Stimulated activated CD4-positive, alpha-beta T cell treated with anti-CD3 and anti-CD28 coated beads, Interleukin-15, amount 100 ng/mL, for 24 hours (primary cell): ENCODE measurements at regions not wholly inside any gene's neighbourhood (a gene's known extent, or its start where the extent isn't known, plus 50 kb on each side); places are given as distances from the start of the nearest gene placed in this dataset.

ENCODE experiments used
- DNase-seq: peaks from one replicate; pipeline ENCODE4 v3.0.0-alpha.2; 2020

DNA sequence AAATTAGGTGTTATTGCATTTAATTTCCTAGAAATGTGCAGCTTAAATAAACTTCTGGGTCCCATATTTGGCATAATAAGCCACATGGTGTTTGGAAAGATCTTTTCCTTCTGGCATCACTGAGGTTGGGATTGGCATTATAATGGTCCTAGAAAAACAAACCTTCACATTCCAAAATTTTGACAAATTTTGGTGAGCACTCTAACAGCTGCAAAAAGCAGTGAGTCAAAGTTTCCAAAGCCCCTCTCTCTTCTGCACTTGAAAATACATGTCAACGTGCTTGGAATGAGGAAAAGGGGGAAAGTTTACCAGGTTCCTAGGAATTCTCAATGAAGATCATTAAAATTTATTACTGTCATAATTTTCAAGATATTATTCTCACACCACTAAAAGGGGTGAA lies 77.8 kb upstream of the STK17B start:
- DNase-seq = no peak

DNA sequence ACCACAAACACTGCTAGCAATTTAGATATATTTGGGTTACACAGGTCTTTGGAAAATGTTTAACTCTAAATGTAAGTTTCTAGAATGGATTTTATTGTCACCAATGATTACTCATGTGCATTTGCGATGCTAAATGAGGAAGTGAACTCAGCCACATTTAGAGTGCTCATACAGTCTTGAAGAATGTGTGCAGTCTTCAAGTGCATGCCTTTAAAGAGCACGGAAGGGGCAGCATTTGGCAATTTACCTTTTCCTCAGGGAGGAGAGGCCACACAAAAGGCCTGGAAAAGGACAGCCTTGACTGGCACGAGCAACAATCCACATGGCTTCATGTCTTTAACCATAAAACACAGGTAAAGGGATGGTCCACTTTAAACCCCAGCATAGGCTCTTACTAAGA lies 78.5 kb upstream of the STK17B start:
- no peak for DNase-seq

DNA sequence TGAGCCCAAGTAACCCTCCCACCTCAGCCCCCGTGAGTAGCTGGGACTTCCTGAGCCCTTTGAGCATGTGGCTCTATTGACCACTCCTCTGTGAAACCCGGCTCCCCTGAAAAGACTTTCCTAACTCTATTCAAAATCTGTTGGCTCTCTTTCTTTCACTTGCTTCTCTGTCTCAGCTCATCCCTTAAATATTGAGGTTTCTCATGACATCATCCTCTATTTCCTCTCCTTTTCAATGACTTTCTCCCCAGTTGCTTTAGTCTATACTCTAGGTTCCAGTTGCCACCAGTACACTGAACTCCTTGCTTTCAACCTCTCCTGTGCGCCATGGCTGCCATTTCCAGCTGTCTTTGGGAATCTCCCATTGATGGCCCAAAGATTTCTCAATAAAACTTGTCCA lies 79.8 kb upstream of the STK17B start:
- no peak for DNase-seq

DNA sequence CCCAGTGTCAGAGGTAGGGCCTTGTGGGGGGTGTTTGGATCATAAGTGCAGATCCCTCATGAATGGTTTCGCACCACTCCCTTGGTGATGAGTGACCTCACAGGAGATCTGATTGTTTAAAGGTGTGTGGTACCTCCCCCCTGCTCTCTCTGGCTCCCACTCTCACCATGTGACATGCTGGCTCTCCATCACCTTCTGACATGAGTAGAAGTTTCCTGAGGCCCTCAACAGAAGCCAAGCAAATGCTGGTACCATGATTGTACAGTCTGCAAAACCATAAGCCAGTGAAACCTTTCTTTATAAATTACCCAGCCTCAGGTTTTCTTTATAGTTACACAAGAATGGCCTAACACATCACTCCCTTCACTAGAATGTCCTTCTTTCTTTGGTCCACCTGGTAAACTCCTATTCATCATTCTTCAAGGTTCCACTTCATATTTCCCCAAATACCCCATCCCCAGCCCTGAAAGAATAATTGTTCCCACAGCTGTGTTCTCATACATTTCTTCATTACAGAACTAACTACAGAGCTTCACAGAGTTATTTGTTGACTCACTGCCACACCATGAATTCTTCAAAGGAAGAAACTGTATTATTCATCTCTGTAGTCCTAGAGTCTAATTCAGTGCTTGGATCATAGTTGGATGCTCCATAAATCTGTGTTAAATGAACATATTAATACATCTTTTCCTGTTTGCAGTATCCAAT lies 81.2 kb upstream of the STK17B start:
- no peak for DNase-seq

DNA sequence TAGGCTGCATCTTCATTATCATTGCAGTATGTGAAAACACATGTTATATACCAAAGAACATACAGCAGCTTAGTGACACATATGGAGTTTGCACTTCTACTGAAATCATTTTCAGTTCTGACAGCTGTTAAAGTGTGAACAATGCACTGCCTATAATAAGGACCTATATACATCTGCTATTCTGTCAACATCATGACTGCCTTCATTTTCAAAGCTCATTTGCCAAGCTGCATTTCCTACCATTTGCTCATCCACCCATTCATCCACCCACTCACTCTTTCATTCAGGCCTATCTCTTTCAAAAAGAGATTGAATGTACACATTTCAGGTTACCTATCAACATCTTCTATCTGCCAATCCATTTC lies 81.7 kb upstream of the STK17B start:
- no peak for DNase-seq

DNA sequence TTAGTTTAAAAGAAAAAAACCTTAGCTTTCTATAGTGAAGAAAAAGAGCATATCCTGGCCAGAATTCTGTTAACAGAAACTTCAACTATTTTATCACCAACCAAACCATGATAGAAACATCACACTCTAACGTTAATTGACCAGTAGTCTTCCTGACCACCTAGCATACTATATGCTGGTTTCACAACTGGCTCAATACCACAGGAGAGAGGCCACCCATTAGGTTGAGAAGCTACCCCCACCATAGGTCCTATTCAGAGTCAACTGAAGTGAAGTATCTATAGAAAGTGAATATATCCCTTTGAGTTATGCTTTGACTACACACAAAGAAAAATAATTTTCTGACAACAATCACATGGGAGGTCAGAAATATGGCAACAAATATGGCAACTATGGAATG lies 85.2 kb upstream of the STK17B start:
- no peak for DNase-seq

DNA sequence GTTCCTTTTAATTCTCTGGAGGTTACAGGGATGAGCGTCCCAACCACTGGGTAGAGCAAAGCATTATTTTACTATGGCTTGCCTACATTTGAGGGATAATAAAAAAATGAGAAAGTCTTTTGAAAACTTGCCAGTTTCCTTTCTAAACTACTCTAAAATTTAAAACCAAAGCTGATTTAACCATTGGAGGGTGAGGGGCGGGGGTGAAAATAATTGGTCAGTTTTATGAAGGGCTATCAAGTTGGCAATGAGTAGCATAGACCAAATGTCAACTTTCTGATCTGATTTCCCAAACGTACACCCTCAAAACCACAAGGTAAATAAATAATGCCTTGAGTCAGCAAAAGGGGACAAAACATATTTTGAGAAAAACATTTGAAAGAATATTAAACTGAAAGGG lies 85.7 kb upstream of the STK17B start:
- DNase-seq = no peak

DNA sequence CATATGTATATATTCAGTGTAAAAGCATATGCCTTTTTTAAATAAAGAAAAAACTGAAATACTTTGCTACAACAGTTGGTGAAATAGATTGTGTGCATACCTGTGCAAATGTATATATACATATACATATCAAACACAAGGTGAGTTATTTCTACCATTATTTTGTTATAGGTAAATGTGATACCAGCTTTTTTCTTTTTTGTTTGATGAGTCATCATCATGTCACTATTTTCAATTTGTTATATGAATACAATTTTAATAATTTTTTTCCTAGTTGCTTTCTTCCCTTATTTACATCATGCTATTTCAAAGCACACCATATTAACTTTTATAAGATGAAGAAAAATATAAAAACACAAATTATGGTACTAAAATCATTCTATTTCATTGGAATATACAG lies 87.0 kb upstream of the STK17B start:
- no peak for DNase-seq

DNA sequence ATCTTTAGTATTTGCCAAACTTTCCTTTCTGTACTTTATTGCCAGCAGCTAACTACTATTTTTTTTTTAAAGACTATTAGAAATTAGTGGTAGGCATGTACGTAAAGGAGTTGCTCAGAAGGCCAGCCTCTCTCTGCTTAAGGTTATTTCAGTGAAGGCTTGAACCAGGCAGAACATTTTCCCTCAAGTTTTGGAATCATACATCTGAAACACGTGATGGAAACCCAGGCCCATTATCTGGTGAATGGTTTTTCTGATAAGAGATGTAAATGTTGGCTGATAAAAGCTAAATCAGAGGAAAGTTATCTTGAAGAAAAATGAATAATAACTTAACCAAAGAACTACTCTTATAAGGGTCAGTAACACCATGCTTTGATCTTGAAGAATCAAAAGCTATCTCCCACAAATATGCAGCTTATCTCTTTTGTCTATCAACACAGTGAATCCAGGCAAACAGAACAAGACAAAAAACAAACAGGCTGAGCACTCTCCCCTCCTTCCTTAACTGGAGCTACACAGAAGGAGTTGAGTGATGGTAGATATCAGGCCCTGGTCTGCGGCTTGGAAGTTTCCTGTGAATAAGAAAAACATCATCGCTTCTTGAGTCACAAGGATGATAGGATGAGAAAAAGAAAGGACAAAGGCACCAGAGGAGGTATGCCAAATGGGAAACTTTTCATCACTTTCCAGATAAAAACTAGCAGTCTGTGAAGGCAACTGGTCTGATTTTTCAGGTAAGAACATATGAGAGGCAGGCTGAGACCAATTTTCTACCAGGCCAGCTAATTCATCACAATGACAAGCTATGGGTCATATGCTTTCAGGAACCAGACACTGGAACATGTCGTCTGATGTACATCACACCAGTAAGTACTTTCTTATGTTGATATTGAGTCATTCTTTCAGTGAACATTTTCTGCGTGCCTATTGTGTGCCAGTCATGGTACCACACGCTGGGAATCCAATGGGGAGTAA lies 88.4 kb upstream of the STK17B start:
- DNase-seq = peak; percentile 64

DNA sequence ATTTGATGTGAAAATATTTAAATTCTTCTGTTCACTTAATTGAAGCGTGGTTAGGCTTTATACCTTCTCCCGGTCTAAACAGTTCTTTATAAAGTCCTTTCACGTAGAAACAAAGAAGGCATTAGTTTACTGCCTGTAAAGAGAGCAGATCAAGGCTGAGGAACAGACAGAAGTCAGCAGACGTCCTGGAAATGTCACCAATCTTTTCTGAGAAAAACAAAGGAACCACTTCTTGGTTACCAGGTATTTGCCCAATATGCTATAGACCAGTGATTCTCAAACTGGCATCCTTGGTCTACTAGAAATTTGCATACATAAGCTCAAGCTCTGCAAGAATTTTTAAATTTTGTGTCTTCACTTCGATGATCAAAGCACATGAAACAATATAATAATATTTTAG lies 89.2 kb upstream of the STK17B start:
- DNase-seq = no peak

DNA sequence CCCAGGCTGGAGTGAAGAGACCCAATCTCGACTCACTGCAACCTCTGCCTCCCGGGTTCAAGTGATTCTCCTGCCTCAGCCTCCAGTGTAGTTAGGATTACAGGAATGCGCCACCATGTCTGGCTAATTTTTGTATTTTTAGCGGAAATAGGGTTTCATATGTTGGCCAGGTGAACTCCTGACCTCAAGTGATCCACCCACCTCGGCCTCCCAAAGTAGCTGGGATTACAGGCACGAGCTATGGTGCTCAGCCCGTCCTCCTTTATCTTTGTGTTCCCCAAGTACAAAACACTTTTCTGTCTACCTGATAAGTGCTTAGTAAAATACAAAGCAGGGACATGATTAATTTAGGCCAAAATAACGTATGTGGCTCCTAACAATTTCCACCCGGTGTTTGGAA lies 91.2 kb upstream of the STK17B start:
- no peak for DNase-seq

DNA sequence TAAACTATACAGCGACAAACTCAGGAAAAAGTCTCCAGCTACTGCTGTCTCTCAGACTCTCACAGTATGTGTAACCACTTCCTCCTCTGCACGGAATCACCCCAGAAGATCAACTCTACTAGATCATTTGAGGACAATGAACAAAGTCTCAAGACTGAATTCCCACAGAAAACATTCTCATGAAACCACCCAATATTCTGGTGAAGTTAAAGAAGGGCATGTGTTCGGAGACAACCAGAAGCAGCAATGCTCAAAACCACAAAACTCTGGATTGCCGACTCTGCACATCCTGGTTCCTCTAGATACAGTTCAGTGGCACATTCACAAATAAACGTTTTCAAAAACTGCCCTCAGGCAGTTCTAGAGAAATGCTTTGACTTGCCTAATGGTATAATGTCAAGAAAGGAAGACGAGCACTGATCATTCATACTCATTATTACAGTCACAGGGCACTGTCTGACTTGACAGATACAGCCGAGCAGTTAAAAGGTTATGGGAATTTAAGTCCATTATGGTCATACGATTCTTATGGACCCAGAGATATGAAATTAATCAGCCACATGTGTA lies 91.9 kb upstream of the STK17B start:
- DNase-seq = peak; percentile 44

DNA sequence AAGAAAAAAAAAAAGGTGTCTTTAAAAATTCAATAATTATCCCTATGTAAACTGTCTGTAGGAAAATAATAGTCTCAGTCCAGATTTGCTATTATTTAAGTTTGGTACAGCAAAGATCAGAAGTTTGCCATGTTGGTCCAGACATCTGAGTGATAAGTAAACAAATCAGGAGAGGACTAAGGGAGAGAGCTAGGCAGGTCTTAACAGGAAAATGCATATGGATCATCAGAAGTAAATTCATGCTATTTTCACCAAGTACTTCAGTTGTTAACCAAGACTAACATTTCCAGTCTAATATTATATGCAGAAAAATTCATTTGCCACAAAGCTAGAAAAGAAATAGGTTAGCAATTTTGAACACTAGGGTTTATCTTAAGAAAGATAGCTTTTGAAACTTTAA lies 95.0 kb upstream of the STK17B start:
- no peak for DNase-seq

DNA sequence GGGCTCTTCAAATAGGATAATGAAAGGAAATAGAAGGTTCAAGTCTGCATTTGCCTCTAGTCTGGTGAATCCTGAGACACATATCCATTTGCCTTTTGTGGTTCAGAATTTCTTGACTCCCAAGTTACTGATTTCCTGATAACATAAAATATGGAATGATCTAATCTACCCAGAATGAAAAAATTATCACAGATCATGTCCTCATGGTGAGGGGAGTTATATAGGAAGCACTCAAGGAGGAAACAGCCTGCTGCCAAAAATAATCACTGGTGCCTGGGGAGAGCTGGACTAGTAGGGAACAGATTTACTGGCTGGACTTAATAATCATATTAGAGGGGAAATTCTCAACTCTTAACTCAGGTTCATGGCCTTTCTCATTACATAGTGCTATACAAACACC lies 95.5 kb upstream of the STK17B start:
- no peak for DNase-seq

DNA sequence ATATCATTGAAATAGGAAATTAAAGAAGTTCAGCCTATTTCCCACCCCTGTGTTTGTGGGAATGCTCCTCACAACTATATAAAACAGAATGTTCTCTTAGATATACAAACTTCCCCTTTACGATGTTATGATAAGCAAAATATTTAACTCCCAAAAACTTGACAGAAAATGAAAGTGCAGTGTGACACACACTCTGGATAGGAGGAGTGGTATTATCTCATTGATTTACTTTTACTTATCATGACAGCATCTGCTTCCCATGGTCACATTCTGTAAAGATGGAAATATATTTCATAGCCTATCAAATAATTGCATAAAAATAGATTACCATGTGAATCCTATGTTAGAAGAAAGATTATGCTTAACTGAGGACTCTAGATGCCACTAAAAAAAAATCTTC lies 96.6 kb upstream of the STK17B start:
- no peak for DNase-seq

DNA sequence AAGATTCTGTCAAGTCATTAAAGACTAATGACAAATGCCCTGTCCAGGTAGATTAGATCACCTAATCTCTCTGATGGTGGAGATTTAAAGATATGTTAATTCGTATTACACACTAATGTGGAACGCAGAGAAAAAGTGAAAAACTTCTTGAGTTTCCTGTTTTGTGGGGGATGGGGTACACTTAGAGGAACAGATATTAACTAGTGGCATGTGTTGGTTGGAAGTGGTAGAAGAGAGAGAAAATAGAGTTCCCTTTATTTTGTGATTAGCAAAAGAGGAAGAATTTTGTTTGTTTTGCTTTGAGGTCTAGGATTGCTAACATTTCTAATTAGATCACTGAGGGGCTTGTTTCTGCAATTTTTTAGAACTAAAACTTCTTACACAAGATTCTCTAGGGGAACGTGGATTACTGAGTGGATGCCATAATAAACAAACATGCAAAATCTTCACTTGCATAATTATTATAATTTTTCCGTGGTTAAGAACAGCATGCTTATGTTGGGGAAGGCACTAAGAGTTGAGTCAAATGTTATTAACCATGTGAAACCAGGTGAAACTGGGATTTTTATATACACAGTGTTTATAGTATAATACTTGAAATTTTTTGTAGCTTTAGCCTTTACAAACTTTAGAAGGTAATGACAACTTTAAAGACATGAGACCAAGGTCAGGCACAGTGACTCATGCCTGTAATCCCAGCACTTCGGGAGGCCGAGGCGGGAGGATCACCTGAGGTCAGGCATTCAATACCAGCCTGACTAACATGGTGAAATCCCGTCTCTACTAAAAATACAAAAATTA lies 97.4 kb upstream of the STK17B start:
- no peak for DNase-seq

DNA sequence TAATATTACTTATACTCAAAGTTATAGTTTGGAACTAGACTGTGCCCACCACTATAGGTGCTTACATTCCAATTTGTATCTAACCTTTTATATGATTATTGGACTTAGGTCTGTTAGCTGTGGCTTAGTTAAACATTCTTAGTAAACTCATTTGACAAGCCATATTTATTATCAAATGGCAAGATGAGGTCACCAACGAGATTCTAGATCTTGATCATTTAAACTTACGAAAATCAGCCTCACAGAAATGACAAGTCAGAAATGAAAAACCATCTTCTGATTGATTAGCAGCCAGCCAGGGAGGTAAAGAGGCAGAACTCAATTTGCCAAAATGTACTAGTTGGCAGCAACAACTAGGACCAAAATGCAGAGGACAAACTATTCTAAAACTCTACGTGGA lies 100.4 kb upstream of the STK17B start:
- DNase-seq = no peak

DNA sequence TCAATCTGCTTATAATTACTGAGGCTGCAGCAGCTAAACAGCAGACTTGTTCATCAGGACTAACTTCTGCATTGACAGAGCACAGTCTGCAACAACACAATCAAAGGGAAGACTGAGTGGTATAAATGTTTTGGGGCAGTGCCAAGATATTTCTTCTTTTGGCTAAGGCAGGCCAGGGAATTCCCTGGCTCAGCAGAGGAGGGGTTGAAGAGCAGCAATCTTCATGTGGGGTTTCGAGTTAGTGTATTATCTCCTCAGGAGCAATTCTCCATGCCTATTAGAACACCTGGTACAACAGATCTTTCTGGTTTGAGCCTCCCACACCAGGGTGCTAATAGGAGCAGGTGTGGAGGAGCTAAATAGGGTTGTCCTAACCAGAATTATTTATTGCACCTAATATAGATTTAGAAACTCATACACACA lies 103.0 kb upstream of the STK17B start:
- no peak for DNase-seq

DNA sequence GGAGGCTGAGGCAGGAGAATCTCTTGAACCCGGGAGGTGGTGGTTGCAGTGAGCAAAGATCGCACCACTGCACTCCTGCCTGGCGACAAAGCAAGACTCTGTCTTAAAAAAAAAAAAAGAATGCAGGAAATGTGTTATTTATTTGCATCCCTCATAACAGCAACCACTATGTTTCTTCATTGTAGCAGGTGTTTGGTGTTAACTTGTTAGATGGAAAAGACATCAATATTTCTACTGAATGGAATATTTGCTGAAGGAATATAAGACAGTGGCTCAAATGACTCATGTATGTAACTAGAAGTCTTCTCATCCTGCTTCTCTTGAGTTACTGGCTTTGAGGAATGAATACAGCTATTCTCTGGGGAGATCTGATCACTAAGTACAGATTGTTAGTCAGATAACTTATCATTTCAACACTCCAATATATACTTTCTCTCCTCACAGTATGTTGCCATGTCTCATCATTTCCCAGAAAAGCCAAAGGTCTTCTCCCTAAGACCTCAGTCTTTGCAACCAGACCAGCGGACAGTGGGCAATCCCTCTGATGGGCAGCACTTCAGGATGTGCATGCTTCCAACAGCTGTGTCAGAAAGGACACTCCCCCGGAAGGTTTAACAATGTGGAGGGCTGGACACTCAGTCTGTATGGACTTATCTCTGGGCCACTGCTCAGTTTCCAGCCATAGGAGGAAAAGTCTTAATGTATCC lies 104.4 kb upstream of the STK17B start:
- DNase-seq = no peak

DNA sequence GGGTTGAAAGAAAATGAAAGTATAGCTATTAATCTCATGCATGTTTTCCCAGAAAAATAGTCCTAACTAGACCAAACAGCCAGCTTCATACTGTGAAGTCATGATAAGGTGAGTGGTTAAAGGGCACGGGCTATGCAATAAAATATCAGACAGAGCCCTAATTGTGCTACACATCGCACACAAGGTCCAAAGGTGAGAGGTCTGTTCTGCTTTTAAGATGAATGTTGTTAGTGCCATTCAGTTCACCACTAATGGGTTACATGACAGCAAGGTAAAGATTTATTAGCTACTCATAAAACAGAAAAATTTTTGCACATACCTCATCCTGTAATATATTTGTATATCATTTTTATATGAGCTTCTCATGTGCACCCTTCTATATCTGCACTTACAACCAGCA lies 105.0 kb upstream of the STK17B start:
- DNase-seq = no peak

DNA sequence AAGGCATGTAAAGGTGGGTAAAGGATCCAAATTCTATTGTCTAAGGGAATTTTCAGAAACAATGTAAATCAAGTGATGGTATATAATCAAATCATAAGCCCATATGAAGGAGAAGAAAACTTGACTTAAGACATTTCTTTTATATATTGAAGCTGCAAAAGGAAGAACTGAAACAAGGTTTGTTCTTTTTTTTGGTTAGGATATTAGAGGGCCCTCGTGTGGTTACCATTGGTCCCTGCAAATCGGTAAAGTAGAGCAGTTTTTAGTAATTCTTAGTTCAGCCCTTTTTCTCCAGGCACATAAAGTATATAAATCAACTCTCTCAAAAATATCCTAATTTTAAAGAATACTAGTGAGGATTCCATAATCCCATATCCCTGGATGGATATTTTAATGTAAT lies 105.6 kb upstream of the STK17B start:
- DNase-seq = no peak

DNA sequence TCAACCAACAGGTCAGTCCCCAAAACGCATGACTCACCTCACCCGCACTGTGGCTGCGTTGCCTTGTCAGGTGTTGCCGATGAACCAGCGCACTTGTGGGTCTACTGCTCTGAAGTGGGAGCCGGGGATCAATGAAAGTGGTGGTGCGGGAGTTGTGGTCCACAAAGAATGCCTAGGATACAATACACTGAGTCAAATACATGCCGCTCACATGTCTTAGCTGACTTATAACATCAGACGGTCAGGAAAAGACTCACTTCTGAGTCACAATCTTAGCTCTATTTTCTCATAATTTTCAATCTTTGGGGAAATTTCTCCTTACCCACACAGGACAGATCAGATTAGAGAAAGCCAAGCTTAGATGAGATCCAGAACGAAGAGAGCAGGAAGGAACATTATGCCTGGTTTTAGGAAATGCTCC lies 107.1 kb upstream of the STK17B start:
- peak; percentile 76 for DNase-seq

DNA sequence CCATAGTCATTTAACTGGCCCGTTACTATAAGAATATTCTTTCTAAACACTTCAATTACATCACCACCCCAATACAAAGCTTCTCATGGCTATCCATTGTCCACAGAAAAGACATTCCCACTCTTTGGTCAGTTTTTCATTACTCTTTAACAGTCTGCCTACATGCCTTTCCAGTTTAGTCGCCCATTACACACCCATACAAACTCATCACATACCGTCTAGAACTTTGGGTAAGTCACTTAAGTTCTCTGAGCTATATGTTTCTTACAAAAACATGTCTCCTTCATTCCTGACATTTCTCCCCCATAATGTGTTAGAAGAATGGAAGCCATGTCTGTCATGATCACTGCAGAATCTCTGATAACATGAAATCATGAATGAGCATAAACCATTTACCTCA lies 108.2 kb upstream of the STK17B start:
- no peak for DNase-seq
